HG03066 (cell line): ENCODE measurements at regions not wholly inside any gene's neighbourhood (a gene's known extent, or its start where the extent isn't known, plus 50 kb on each side); places are given as distances from the start of the nearest gene placed in this dataset.
"Not testable (repeated sequence)": the region's sequence is repeated elsewhere in the genome, so short reads cannot be mapped to it uniquely, and the experiment has no call there.

Experiments used
- ATAC-seq: cut with Tn5 transposase; IDR thresholded peaks from one replicate; pipeline ENCODE4 v1.9.1; 2021; ENCODE audit warnings: low read depth; ENCODE audit not compliant: unreplicated experiment

- not testable (repeated sequence) for ATAC-seq
Observed at GRCh38 chr5:177863822-177864446, 81.2 kb upstream of the FAM153A start.

- ATAC-seq = not testable (repeated sequence)
Observed at GRCh38 chr5:177857642-177858200, 75.0 kb upstream of the FAM153A start.

GRCh38 chr5:177856474-177856873, 73.8 kb upstream of the FAM153A start:
- not testable (repeated sequence) for ATAC-seq

- not testable (repeated sequence) for ATAC-seq
Observed at GRCh38 chr5:177847914-177848313, 65.2 kb upstream of the FAM153A start.

GRCh38 chr5:177846598-177846997, 63.9 kb upstream of the FAM153A start:
- ATAC-seq = not testable (repeated sequence)

GRCh38 chr5:177845906-177846305, 63.2 kb upstream of the FAM153A start:
- ATAC-seq = not testable (repeated sequence)

- not testable (repeated sequence) for ATAC-seq
Observed at GRCh38 chr5:177836191-177836590, 53.5 kb upstream of the FAM153A start.
